A673 (cell line): ENCODE measurements at regions not wholly inside any gene's neighbourhood (a gene's known extent, or its start where the extent isn't known, plus 50 kb on each side); places are given as distances from the start of the nearest gene placed in this dataset.

Experiments used
- BruUV-seq: library from RNA; stranded (reverse); fragments of 400-500 nt; replicated peaks from 2 replicates; lab custom pipeline; 2021; lab: Mats Ljungman, UMichigan
- CTCF ChIA-PET: fragments of 300-600 bp; sonication (Branson Sonifier 250); formaldehyde crosslinking; loops from one replicate; lab custom pipeline; 2022; ENCODE audit warnings: antibody characterized with exemption; lab: Charles Lee
- POLR2A ChIA-PET: fragments of 300-600 bp; sonication (Branson Sonifier 250); formaldehyde crosslinking; loops from one replicate; lab custom pipeline; 2022; ENCODE audit warnings: antibody characterized with exemption; ENCODE audit not compliant: low non-redundant PET; lab: Charles Lee
- DNase-seq: peaks from one replicate; pipeline ENCODE4 v3.0.0-alpha.2; 2015; ENCODE audit warnings: low spot score
- H3K27ac ChIP-seq: fragments of 200-600 bp; sonication (generic); 2 replicates; pipeline ENCODE4 v1.5.1; 2016; ENCODE audit warnings: mixed run types, low read depth, mild to moderate bottlenecking, mixed read lengths, antibody characterized with exemption, low read length; ENCODE audit not compliant: poor library complexity, severe bottlenecking
- H3K27me3 ChIP-seq: fragments of 200-600 bp; sonication (generic); replicated peaks from 2 replicates; pipeline ENCODE4 v1.6.1; 2017; ENCODE audit warnings: mixed run types, low read depth, mild to moderate bottlenecking, mixed read lengths, antibody characterized with exemption, low read length; ENCODE audit not compliant: insufficient read depth, poor library complexity
- H3K36me3 ChIP-seq: fragments of 200-600 bp; sonication (generic); 2 replicates; pipeline ENCODE4 v1.6.1; 2016; ENCODE audit warnings: mixed run types, mild to moderate bottlenecking, mixed read lengths, antibody characterized with exemption, low read length; ENCODE audit not compliant: insufficient read depth, poor library complexity, severe bottlenecking
- H3K4me1 ChIP-seq: fragments of 200-600 bp; sonication (generic); 2 replicates; pipeline ENCODE4 v1.6.1; 2017; ENCODE audit warnings: mixed run types, mild to moderate bottlenecking, mixed read lengths, antibody characterized with exemption, low read length; ENCODE audit not compliant: insufficient read depth, poor library complexity, severe bottlenecking
- H3K4me3 ChIP-seq: fragments of 200-600 bp; sonication (generic); 2 replicates; pipeline ENCODE4 v1.5.1; 2016; ENCODE audit warnings: low read depth, mixed run types, mild to moderate bottlenecking, mixed read lengths, low read length; ENCODE audit not compliant: poor library complexity, severe bottlenecking
- H3K9me3 ChIP-seq: fragments of 200-600 bp; sonication (generic); 2 replicates; pipeline ENCODE4 v1.6.1; 2016; ENCODE audit warnings: mixed run types, low read depth, mild to moderate bottlenecking, mixed read lengths, antibody characterized with exemption, low read length; ENCODE audit not compliant: poor library complexity, severe bottlenecking
- EZH2 ChIP-seq: fragments of 200-600 bp; sonication (generic); IDR thresholded peaks from 2 replicates; pipeline ENCODE4 v1.6.1; 2017; ENCODE audit warnings: borderline replicate concordance, low read depth, mild to moderate bottlenecking, mixed read lengths, antibody characterized with exemption, low read length; ENCODE audit not compliant: poor library complexity, severe bottlenecking
- intact Hi-C: fragments of 100-400 bp; cut with micrococcal nuclease; formaldehyde crosslinking; loops from one replicate; pipeline ENCODE4 v1.10.0; 2022; ENCODE audit not compliant: unreplicated experiment
- TF ChIP-seq, protein P1 (sequence below): fragments of 300-800, 200-600 bp; sonication (generic); conservative IDR thresholded peaks from 2 replicates; pipeline ENCODE4 v1.5.1; 2017; ENCODE audit warnings: low read depth, mild to moderate bottlenecking, antibody characterized with exemption, low read length, moderate library complexity, mixed read lengths

DNA sequence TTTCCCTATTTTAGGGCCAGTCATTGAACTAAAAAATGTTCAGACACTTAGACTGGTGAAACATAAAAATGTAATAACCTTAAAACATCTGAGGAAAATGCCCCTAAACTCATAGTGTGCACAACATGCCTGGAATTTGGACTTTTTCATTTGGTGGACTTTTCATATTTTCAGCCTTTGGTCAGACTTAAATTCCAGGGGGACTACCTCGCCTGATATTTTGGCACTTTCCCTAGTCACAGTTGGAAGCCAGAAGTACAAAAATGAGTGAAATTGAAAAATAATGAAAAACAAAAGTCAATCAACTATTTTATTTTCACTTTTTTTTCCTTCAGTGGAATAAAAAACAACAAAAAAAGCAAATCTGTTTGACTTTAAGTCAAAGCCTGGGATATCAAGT lies 256.2 kb downstream of the ACTL7B start:
- no peak for DNase-seq
- intact Hi-C loops = no loop called here
- POLR2A ChIA-PET = no interaction called here
- Histone ChIP-seq H3K27ac (no peak overlapping the region), H3K9me3 (no peaks in the 10 kb centered on the region), H3K36me3 (no peaks in the 10 kb centered on the region), H3K4me3 (no peak overlapping the region), H3K4me1 (no peaks in the 10 kb centered on the region), H3K27me3 (no peaks in the 10 kb centered on the region)
- TF ChIP-seq, protein P1, sequence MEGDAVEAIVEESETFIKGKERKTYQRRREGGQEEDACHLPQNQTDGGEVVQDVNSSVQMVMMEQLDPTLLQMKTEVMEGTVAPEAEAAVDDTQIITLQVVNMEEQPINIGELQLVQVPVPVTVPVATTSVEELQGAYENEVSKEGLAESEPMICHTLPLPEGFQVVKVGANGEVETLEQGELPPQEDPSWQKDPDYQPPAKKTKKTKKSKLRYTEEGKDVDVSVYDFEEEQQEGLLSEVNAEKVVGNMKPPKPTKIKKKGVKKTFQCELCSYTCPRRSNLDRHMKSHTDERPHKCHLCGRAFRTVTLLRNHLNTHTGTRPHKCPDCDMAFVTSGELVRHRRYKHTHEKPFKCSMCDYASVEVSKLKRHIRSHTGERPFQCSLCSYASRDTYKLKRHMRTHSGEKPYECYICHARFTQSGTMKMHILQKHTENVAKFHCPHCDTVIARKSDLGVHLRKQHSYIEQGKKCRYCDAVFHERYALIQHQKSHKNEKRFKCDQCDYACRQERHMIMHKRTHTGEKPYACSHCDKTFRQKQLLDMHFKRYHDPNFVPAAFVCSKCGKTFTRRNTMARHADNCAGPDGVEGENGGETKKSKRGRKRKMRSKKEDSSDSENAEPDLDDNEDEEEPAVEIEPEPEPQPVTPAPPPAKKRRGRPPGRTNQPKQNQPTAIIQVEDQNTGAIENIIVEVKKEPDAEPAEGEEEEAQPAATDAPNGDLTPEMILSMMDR = no peak
- TF ChIP-seq EZH2 = no peak
- CTCF ChIA-PET = no interaction called here
- no TSS peak for BruUV-seq

DNA sequence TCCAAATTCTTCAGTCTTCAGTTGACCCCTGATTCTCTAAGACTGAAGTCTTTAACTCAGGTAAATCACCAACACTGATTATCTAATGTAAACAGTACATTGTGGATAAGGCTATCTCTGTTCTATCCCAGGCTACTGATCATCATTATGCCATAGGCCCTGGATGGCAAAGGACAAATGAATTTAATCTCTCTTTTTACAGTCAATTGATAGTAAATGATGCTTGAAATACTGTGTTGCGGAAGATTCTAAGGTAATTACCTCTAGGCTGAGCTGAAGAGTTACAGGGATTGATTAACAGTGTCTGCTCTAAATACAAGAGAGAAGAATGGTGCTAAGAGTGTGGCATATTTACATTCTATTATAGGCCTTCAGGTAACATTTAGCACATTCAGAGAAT lies 264.7 kb downstream of the ACTL7B start:
- no peaks in the 10 kb centered on the region for H3K9me3 ChIP-seq
- no peaks in the 10 kb centered on the region for H3K4me1 ChIP-seq
- TF ChIP-seq, protein P1 = no peak
- TF ChIP-seq EZH2 = no peak
- ChIA-PET CTCF (no interaction called here), POLR2A (no interaction called here)
- H3K4me3 ChIP-seq = no peak overlapping the region
- no TSS peak for BruUV-seq
- no peaks in the 10 kb centered on the region for H3K27me3 ChIP-seq
- H3K27ac ChIP-seq = no peak overlapping the region
- DNase-seq = no peak
- intact Hi-C loops = no loop called here
- no peaks in the 10 kb centered on the region for H3K36me3 ChIP-seq

DNA sequence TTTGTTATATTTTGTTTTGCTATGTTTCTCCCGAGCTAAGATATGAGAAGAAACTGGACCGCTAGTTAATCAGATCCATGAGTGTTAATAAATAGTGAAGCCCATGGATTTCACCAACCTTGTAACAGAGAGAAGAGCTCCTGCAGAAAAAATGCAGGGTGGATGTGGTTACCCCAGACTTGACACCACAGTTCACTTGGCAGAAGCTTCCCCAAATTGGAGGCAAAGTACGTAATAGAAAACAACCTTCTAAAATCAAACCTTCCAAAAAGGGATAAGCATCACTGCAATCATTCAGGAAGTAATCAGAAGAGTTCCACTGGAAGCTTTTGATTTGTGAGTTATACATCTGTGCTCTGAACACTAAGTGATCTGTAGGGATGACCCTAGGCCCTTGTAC lies 267.5 kb downstream of the ACTL7B start:
- Histone ChIP-seq H3K36me3 (no peaks in the 10 kb centered on the region), H3K4me1 (no peaks in the 10 kb centered on the region), H3K9me3 (no peaks in the 10 kb centered on the region), H3K4me3 (no peak overlapping the region), H3K27ac (no peak overlapping the region), H3K27me3 (no peaks in the 10 kb centered on the region)
- BruUV-seq = no TSS peak
- TF ChIP-seq, protein P1 = no peak
- no peak for TF ChIP-seq EZH2
- intact Hi-C loops = no loop called here
- peak; percentile 17 for DNase-seq
- ChIA-PET POLR2A (no interaction called here), CTCF (interaction anchor here (0.5 kb wide), 1 partner anchor 33 kb away, joined by 4 read pairs; no protein-coding TSS in a partner anchor)
